Dendritic cell treated with granulocyte-macrophage colony-stimulating factor and Interleukin-4, amounts not matched to agents 40 ng/mL and 50 ng/mL, for 4 days (primary cell): ENCODE measurements at regions not wholly inside any gene's neighbourhood (a gene's known extent, or its start where the extent isn't known, plus 50 kb on each side); places are given as distances from the start of the nearest gene placed in this dataset.

Source experiments
- H3K27ac Mint-ChIP-seq: one replicate; pipeline ENCODE4 v1.8.0; 2022; ENCODE audit warnings: mild to moderate bottlenecking, mixed read lengths
- H3K27me3 Mint-ChIP-seq: one replicate; pipeline ENCODE4 v1.8.0; 2022; ENCODE audit warnings: mild to moderate bottlenecking, mixed read lengths
- H3K36me3 Mint-ChIP-seq: one replicate; pipeline ENCODE4 v1.8.0; 2022; ENCODE audit warnings: low read depth, mixed read lengths
- H3K4me1 Mint-ChIP-seq: one replicate; pipeline ENCODE4 v1.8.0; 2022; ENCODE audit warnings: low read depth, mixed read lengths
- H3K4me3 Mint-ChIP-seq: one replicate; pipeline ENCODE4 v1.8.0; 2022; ENCODE audit warnings: mild to moderate bottlenecking, moderate library complexity, mixed read lengths
- H3K9me3 Mint-ChIP-seq: one replicate; pipeline ENCODE4 v1.8.0; 2022; ENCODE audit warnings: mixed read lengths
- intact Hi-C: fragments of 100-400 bp; cut with micrococcal nuclease; formaldehyde crosslinking; loops from one replicate; pipeline ENCODE4 v1.15.0; 2022

GRCh38 chr6:91097364-91097763 is 510.5 kb upstream of the MAP3K7 start:
- no peaks in the 10 kb centered on the region for H3K4me1 Mint-ChIP-seq
- H3K9me3 Mint-ChIP-seq, result no peaks in the 10 kb centered on the region
- no peaks in the 10 kb centered on the region for H3K27me3 Mint-ChIP-seq
- intact Hi-C loops, result no loop called here
- H3K36me3 Mint-ChIP-seq, result no peaks in the 10 kb centered on the region
- no peak overlapping the region for H3K27ac Mint-ChIP-seq
- no peak overlapping the region for H3K4me3 Mint-ChIP-seq

- H3K4me1 Mint-ChIP-seq, result no peaks in the 10 kb centered on the region
- no peaks in the 10 kb centered on the region for H3K36me3 Mint-ChIP-seq
- no peaks in the 10 kb centered on the region for H3K27me3 Mint-ChIP-seq
- no peaks in the 10 kb centered on the region for H3K9me3 Mint-ChIP-seq
- intact Hi-C loops, result no loop called here
- no peak overlapping the region for H3K4me3 Mint-ChIP-seq
- H3K27ac Mint-ChIP-seq, result no peak overlapping the region
Observed at GRCh38 chr6:91094806-91095475, 508.1 kb upstream of the MAP3K7 start.

GRCh38 chr6:91094341-91094740 is 507.5 kb upstream of the MAP3K7 start:
- Mint-ChIP-seq H3K4me3 (no peak overlapping the region), H3K36me3 (no peaks in the 10 kb centered on the region), H3K27me3 (no peaks in the 10 kb centered on the region), H3K4me1 (no peaks in the 10 kb centered on the region), H3K9me3 (no peaks in the 10 kb centered on the region), H3K27ac (no peak overlapping the region)
- intact Hi-C loops, result no loop called here

GRCh38 chr6:91088976-91089375 is 502.1 kb upstream of the MAP3K7 start:
- intact Hi-C loops, result no loop called here
- Mint-ChIP-seq H3K27me3 (no peaks in the 10 kb centered on the region), H3K36me3 (no peaks in the 10 kb centered on the region), H3K27ac (no peak overlapping the region), H3K4me3 (no peak overlapping the region), H3K4me1 (no peaks in the 10 kb centered on the region), H3K9me3 (no peaks in the 10 kb centered on the region)

- Mint-ChIP-seq H3K27me3 (no peaks in the 10 kb centered on the region), H3K27ac (no peak overlapping the region), H3K36me3 (no peaks in the 10 kb centered on the region), H3K9me3 (no peaks in the 10 kb centered on the region), H3K4me3 (no peak overlapping the region), H3K4me1 (no peaks in the 10 kb centered on the region)
- intact Hi-C loops, result no loop called here
Observed at GRCh38 chr6:91088515-91088914, 501.6 kb upstream of the MAP3K7 start.

GRCh38 chr6:91087908-91088307 is 501.0 kb upstream of the MAP3K7 start:
- Mint-ChIP-seq H3K4me1 (no peaks in the 10 kb centered on the region), H3K36me3 (no peaks in the 10 kb centered on the region), H3K9me3 (no peaks in the 10 kb centered on the region), H3K27me3 (no peaks in the 10 kb centered on the region), H3K27ac (no peak overlapping the region), H3K4me3 (no peak overlapping the region)
- intact Hi-C loops, result no loop called here

- Mint-ChIP-seq H3K27ac (no peak overlapping the region), H3K27me3 (no peaks in the 10 kb centered on the region), H3K4me1 (no peaks in the 10 kb centered on the region), H3K9me3 (no peaks in the 10 kb centered on the region), H3K4me3 (no peak overlapping the region), H3K36me3 (no peaks in the 10 kb centered on the region)
- intact Hi-C loops, result loop anchor here (5.0 kb wide), 1 partner anchor 1559 kb away; no protein-coding TSS in a partner anchor
Observed at GRCh38 chr6:91083211-91083610, 496.3 kb upstream of the MAP3K7 start.

GRCh38 chr6:91082311-91082832 is 495.5 kb upstream of the MAP3K7 start:
- H3K27ac Mint-ChIP-seq, result no peak overlapping the region
- no peak overlapping the region for H3K4me3 Mint-ChIP-seq
- H3K27me3 Mint-ChIP-seq, result no peaks in the 10 kb centered on the region
- intact Hi-C loops, result loop anchor here (5.0 kb wide), 1 partner anchor 1560 kb away; no protein-coding TSS in a partner anchor
- H3K9me3 Mint-ChIP-seq, result no peaks in the 10 kb centered on the region
- H3K4me1 Mint-ChIP-seq, result no peaks in the 10 kb centered on the region
- no peaks in the 10 kb centered on the region for H3K36me3 Mint-ChIP-seq

GRCh38 chr6:91081452-91082067 is 494.7 kb upstream of the MAP3K7 start:
- Mint-ChIP-seq H3K27me3 (no peaks in the 10 kb centered on the region), H3K27ac (no peak overlapping the region), H3K36me3 (no peaks in the 10 kb centered on the region), H3K9me3 (no peaks in the 10 kb centered on the region), H3K4me1 (no peaks in the 10 kb centered on the region), H3K4me3 (no peak overlapping the region)
- intact Hi-C loops, result loop anchor here (5.0 kb wide), 1 partner anchor 1561 kb away; no protein-coding TSS in a partner anchor

- Mint-ChIP-seq H3K4me3 (no peak overlapping the region), H3K27me3 (no peaks in the 10 kb centered on the region), H3K27ac (no peak overlapping the region), H3K9me3 (no peaks in the 10 kb centered on the region), H3K4me1 (no peaks in the 10 kb centered on the region), H3K36me3 (no peaks in the 10 kb centered on the region)
- intact Hi-C loops, result loop anchor here (5.0 kb wide), 1 partner anchor 1561 kb away; no protein-coding TSS in a partner anchor
Observed at GRCh38 chr6:91080871-91081270, 494.0 kb upstream of the MAP3K7 start.

- Mint-ChIP-seq H3K27me3 (no peaks in the 10 kb centered on the region), H3K36me3 (no peaks in the 10 kb centered on the region), H3K27ac (no peak overlapping the region), H3K4me3 (no peak overlapping the region), H3K9me3 (no peaks in the 10 kb centered on the region), H3K4me1 (no peaks in the 10 kb centered on the region)
- intact Hi-C loops, result loop anchor here (5.0 kb wide), 1 partner anchor 1562 kb away; no protein-coding TSS in a partner anchor
Observed at GRCh38 chr6:91079969-91080368, 493.1 kb upstream of the MAP3K7 start.

- Mint-ChIP-seq H3K4me3 (no peak overlapping the region), H3K4me1 (no peaks in the 10 kb centered on the region), H3K9me3 (no peaks in the 10 kb centered on the region), H3K27ac (no peak overlapping the region), H3K36me3 (no peaks in the 10 kb centered on the region), H3K27me3 (no peaks in the 10 kb centered on the region)
- intact Hi-C loops, result no loop called here
Observed at GRCh38 chr6:91075244-91075976, 488.5 kb upstream of the MAP3K7 start.

- H3K36me3 Mint-ChIP-seq, result no peaks in the 10 kb centered on the region
- intact Hi-C loops, result no loop called here
- H3K27me3 Mint-ChIP-seq, result no peaks in the 10 kb centered on the region
- H3K4me3 Mint-ChIP-seq, result no peak overlapping the region
- peaks cover 10% of the 10 kb centered on the region for H3K9me3 Mint-ChIP-seq
- no peaks in the 10 kb centered on the region for H3K4me1 Mint-ChIP-seq
- no peak overlapping the region for H3K27ac Mint-ChIP-seq
Observed at GRCh38 chr6:91063362-91063761, 476.5 kb upstream of the MAP3K7 start.

- Mint-ChIP-seq H3K27me3 (no peaks in the 10 kb centered on the region), H3K9me3 (peaks cover 21% of the 10 kb centered on the region), H3K4me3 (no peak overlapping the region), H3K36me3 (no peaks in the 10 kb centered on the region), H3K4me1 (no peaks in the 10 kb centered on the region), H3K27ac (no peak overlapping the region)
- intact Hi-C loops, result no loop called here
Observed at GRCh38 chr6:91057689-91058088, 470.8 kb upstream of the MAP3K7 start.
